K562 (cell line): ENCODE measurements at regions not wholly inside any gene's neighbourhood (a gene's known extent, or its start where the extent isn't known, plus 50 kb on each side); places are given as distances from the start of the nearest gene placed in this dataset.

Source experiments
- ATAC-seq: fragments of 200-7000 bp; cut with Tn5 transposase; 3 replicates; pipeline ENCODE4 v1.9.1; 2020; ENCODE audit warnings: moderate library complexity
- BruUV-seq: library from RNA; stranded (reverse); fragments of 400-500 nt; replicated peaks from 2 replicates; lab custom pipeline; 2021; lab: Mats Ljungman, UMichigan
- CTCF ChIA-PET: fragments of 300-600 bp; formaldehyde crosslinking; extraction: SDS; loops from one replicate; lab custom pipeline; 2021; ENCODE audit warnings: low intra/inter-chr PET ratio; lab: Yijun Ruan, JAX
- POLR2A ChIA-PET: fragments of 300-600, 350-650 bp; sonication (Branson Sonifier 250); formaldehyde crosslinking; extraction: SDS; loops from one replicate; lab custom pipeline; 2021; ENCODE audit warnings: antibody characterized with exemption, inconsistent platforms; lab: Yijun Ruan, JAX
- DNase-seq, 4 experiments: peaks; one replicate each; pipeline versions ENCODE4 v3.0.0 to v3.0.0-alpha.2; 2011 to 2018; ENCODE audit warnings: low spot score in 3 of 4, mixed read lengths in 3 of 4; ENCODE audit errors: extremely low read depth in 1 of 4
- FAIRE-seq: peaks from 2 replicates; lab custom pipeline; 2011; peaks lifted over from hg19 to GRCh38; lab: Jason Lieb, UNC
- H2AFZ ChIP-seq: 2 replicates; pipeline ENCODE4 v1.6.0; 2011; ENCODE audit warnings: low read depth, low read length, control low read depth, inconsistent platforms
- H3K27ac ChIP-seq: fragments of 200-600 bp; 3 replicates; pipeline ENCODE4 v1.8.0; 2011; ENCODE audit warnings: low read depth, mild to moderate bottlenecking, control low read depth, inconsistent platforms, low read length, moderate library complexity, mixed read lengths; ENCODE audit errors: extremely low read depth
- H3K27me3 ChIP-seq, 2 experiments: fragments of 300-600 bp in 1 of 2; 2 replicates in 1 of 2; 3 replicates in 1 of 2; pipeline versions ENCODE4 v1.6.0 to v1.8.0; 2011; ENCODE audit warnings: inconsistent platforms in 2 of 2, low read length in 2 of 2, mild to moderate bottlenecking in 1 of 2, mixed read lengths in 1 of 2, moderate library complexity in 1 of 2; ENCODE audit not compliant: control insufficient read depth in 2 of 2, insufficient read depth in 2 of 2
- H3K36me3 ChIP-seq: fragments of 300-600 bp; 3 replicates; pipeline ENCODE4 v1.8.0; 2011; ENCODE audit warnings: mild to moderate bottlenecking, low read length, inconsistent platforms; ENCODE audit not compliant: control insufficient read depth, insufficient read depth
- H3K4me1 ChIP-seq, 2 experiments: fragments of 200-600 bp in 1 of 2; replicated peaks in 1 of 2; 2 replicates in 1 of 2; 3 replicates in 1 of 2; pipeline versions ENCODE4 v1.5.1 to v1.8.0; 2011; ENCODE audit warnings: inconsistent platforms in 2 of 2, low read length in 2 of 2, mild to moderate bottlenecking in 1 of 2, mixed read lengths in 1 of 2, moderate library complexity in 1 of 2; ENCODE audit not compliant: control insufficient read depth in 2 of 2, insufficient read depth in 2 of 2
- H3K4me2 ChIP-seq: 2 replicates; pipeline ENCODE4 v1.6.1; 2011; ENCODE audit warnings: low read length, control low read depth, inconsistent platforms, mixed read lengths; ENCODE audit not compliant: insufficient read depth
- H3K4me3 ChIP-seq: fragments of 200-600 bp; sonication (generic), shearing (Covaris generic); 2 replicates; pipeline ENCODE4 v1.5.1; 2016; ENCODE audit warnings: control low read depth, inconsistent platforms
- H3K79me2 ChIP-seq: fragments of 200-600 bp; 3 replicates; pipeline ENCODE4 v1.8.0; 2011; ENCODE audit warnings: low read length, inconsistent platforms; ENCODE audit not compliant: control insufficient read depth, insufficient read depth
- H3K9ac ChIP-seq, 2 experiments: 2 replicates each; pipeline versions ENCODE4 v1.6.0 to v1.6.1; 2011; ENCODE audit warnings: low read depth in 2 of 2, low read length in 2 of 2, control low read depth in 1 of 2, inconsistent platforms in 1 of 2, mild to moderate bottlenecking in 1 of 2, mixed read lengths in 1 of 2; ENCODE audit not compliant: insufficient read depth in 1 of 2
- H3K9me1 ChIP-seq: one replicate; pipeline ENCODE4 v1.6.0; 2011; ENCODE audit warnings: inconsistent platforms, mild to moderate bottlenecking, low read length, moderate library complexity; ENCODE audit not compliant: control insufficient read depth, insufficient read depth
- H3K9me3 ChIP-seq: replicated peaks from 2 replicates; pipeline ENCODE4 v1.5.1; 2011; ENCODE audit warnings: low read depth, low read length, inconsistent platforms; ENCODE audit not compliant: control insufficient read depth, insufficient read depth
- H4K20me1 ChIP-seq: replicated peaks from 2 replicates; pipeline ENCODE4 v1.6.1; 2011; ENCODE audit warnings: low read length, inconsistent platforms, mixed read lengths; ENCODE audit not compliant: control insufficient read depth, insufficient read depth
- CBX1 ChIP-seq: sonication (generic); IDR thresholded peaks from 2 replicates; pipeline ENCODE4 v1.6.1; 2016; ENCODE audit warnings: antibody characterized with exemption, low read depth, mild to moderate bottlenecking
- CHD2 ChIP-seq: IDR thresholded peaks from 2 replicates; pipeline ENCODE4 v1.6.1; 2011; ENCODE audit warnings: low read depth, low read length
- CLOCK ChIP-seq: fragments of 250-450 bp; sonication (Bioruptor Pico); IDR thresholded peaks from 2 replicates; pipeline ENCODE4 v1.4.0; 2020; ENCODE audit warnings: mild to moderate bottlenecking, moderate library complexity, borderline replicate concordance
- FOXO4 ChIP-seq: fragments of 450-650 bp; formaldehyde crosslinking; IDR thresholded peaks from 2 replicates; pipeline ENCODE4 v1.4.0; 2020; ENCODE audit warnings: mild to moderate bottlenecking, moderate library complexity
- IRF2 ChIP-seq: sonication (generic); formaldehyde crosslinking; IDR thresholded peaks from 2 replicates; pipeline ENCODE4 v1.8.1; 2022; ENCODE audit warnings: mild to moderate bottlenecking, missing genetic modification reagents
- KLF16 ChIP-seq: IDR thresholded peaks from 2 replicates; pipeline ENCODE4 v1.6.1; 2016; ENCODE audit warnings: antibody characterized with exemption
- MXI1 ChIP-seq: IDR thresholded peaks from 2 replicates; pipeline ENCODE4 v1.6.1; 2011; ENCODE audit warnings: low read depth, mild to moderate bottlenecking, improper control_type of control experiment, low read length
- NFE2 ChIP-seq: IDR thresholded peaks from 2 replicates; pipeline ENCODE4 v1.6.1; 2014; ENCODE audit warnings: antibody characterized with exemption, low read depth
- NFYB ChIP-seq: IDR thresholded peaks from 2 replicates; pipeline ENCODE4 v1.6.1; 2011; ENCODE audit warnings: mild to moderate bottlenecking, moderate library complexity; ENCODE audit not compliant: insufficient read length; ENCODE audit errors: extremely low read depth
- RCOR1 ChIP-seq, 2 experiments: IDR thresholded peaks; 2 replicates each; pipeline ENCODE4 v1.6.1; 2012; ENCODE audit warnings: low read depth in 2 of 2, low read length in 2 of 2, borderline replicate concordance in 1 of 2, improper control_type of control experiment in 1 of 2
- SREBF1 ChIP-seq: fragments of 150-350 bp; IDR thresholded peaks from 2 replicates; pipeline ENCODE4 v1.6.1; 2014; ENCODE audit warnings: antibody characterized with exemption, low read depth, low read length, borderline replicate concordance
- TCF7L2 ChIP-seq: fragments of 150-350 bp; IDR thresholded peaks from 2 replicates; pipeline ENCODE4 v1.6.1; 2016; ENCODE audit warnings: low read depth, mild to moderate bottlenecking, low read length, moderate library complexity
- THRAP3 ChIP-seq: fragments of 450-650 bp; IDR thresholded peaks from 2 replicates; pipeline ENCODE4 v1.6.1; 2016; ENCODE audit warnings: mild to moderate bottlenecking, inconsistent platforms, borderline replicate concordance
- ZNF143 ChIP-seq: sonication (generic); formaldehyde crosslinking; IDR thresholded peaks from 2 replicates; pipeline ENCODE4 v1.9.0; 2022; ENCODE audit warnings: mild to moderate bottlenecking, missing genetic modification reagents
- ZNF398 ChIP-seq: fragments of 250-450 bp; sonication (Bioruptor Pico); IDR thresholded peaks from 2 replicates; pipeline ENCODE4 v1.8.0; 2021; ENCODE audit warnings: moderate library complexity, mild to moderate bottlenecking, inconsistent platforms
- ZNF561 ChIP-seq: fragments of 450-650 bp; formaldehyde crosslinking; conservative IDR thresholded peaks from 2 replicates; pipeline ENCODE4 v1.4.0; 2020; ENCODE audit warnings: mild to moderate bottlenecking, moderate library complexity
- ZNF780A ChIP-seq: fragments of 250-450 bp; sonication (Bioruptor Pico); IDR thresholded peaks from 2 replicates; pipeline ENCODE4 v1.5.0; 2021; ENCODE audit warnings: mild to moderate bottlenecking
- WGBS: fragments of 100-300 bp; shearing (Covaris generic); methylation state at CpG from one replicate; pipeline ENCODE4 v1.1.6; 2016; ENCODE audit warnings: low coverage, mixed read lengths; ENCODE audit not compliant: insufficient coverage; ENCODE audit errors: missing lambda C conversion rate; 5-methylcytosine and 5-hydroxymethylcytosine counted together
- in situ Hi-C: fragments of 300-500 bp; cut with MboI; formaldehyde crosslinking; loops from 4 replicates; pipeline ENCODE4 v1.15.0; 2018; ENCODE audit warnings: inconsistent platforms, mixed read lengths
- intact Hi-C: fragments of 100-400 bp; cut with micrococcal nuclease; formaldehyde crosslinking; loops from 2 replicates; pipeline ENCODE4 v1.14.2; 2022

GRCh38 chr9:107108342-107109130 lies 174.5 kb upstream of the RAD23B start:
- BruUV-seq, result no TSS peak
- CTCF ChIA-PET, result no interaction called here
- FAIRE-seq, result no peak
- TF ChIP-seq THRAP3 (no peak), ZNF780A (CRISPR knock-in tag) (no peak), NFE2 (no peak), RCOR1 (IDR thresholded peaks at IDR 0.05; ENCODE audit: borderline replicate concordance in 1 of 2, low read depth in 2 of 2, low read length in 2 of 2) (no peak), ZNF561 (no peak), KLF16 (no peak), MXI1 (no peak), ZNF143 (CRISPR knock-in tag) (no peak), ZNF398 (CRISPR knock-in tag) (no peak), CLOCK (CRISPR knock-in tag) (no peak), CHD2 (no peak), NFYB (no peak), SREBF1 (no peak), TCF7L2 (no peak), FOXO4 (CRISPR knock-in tag) (no peak), CBX1 (no peak), IRF2 (CRISPR knock-in tag) (no peak)

More at GRCh38 chr9:107108342-107109130, 174.5 kb upstream of the RAD23B start:
- Histone ChIP-seq H3K4me3 (no peak overlapping the region), H3K36me3 (no peaks in the 10 kb centered on the region), H3K9me1 (no peaks in the 10 kb centered on the region), H3K27me3 (no peaks in the 10 kb centered on the region), H2AFZ (no peak overlapping the region), H4K20me1 (no peaks in the 10 kb centered on the region), H3K27ac (no peak overlapping the region), H3K4me1 (no peaks in the 10 kb centered on the region), H3K79me2 (no peaks in the 10 kb centered on the region), H3K9ac (no peak overlapping the region), H3K9me3 (no peaks in the 10 kb centered on the region), H3K4me2 (no peak overlapping the region)
- DNase-seq (no peak), ATAC-seq (no peak)
- POLR2A ChIA-PET, result interaction anchor here (0.6 kb wide), 1 partner anchor 16 kb away, joined by 3 read pairs; no protein-coding TSS in a partner anchor
- intact Hi-C loops, result no loop called here
- WGBS, result 0% methylated on average over 7 of the region's 7 CpGs
- in situ Hi-C loops, result no loop called here
